Uterus (tissue), 3 donors: ENCODE measurements at regions not wholly inside any gene's neighbourhood (a gene's known extent, or its start where the extent isn't known, plus 50 kb on each side); places are given as distances from the start of the nearest gene placed in this dataset.

ENCODE experiments used
- DNase-seq, 2 donors: peaks; one replicate each; pipeline ENCODE4 v3.0.0-alpha.2; 2019 to 2020
- H3K27ac ChIP-seq, 2 donors: fragments of 200-600 bp; sonication (generic); 1 replicate in 1 of 2; 2 replicates in 1 of 2; pipeline ENCODE4 v1.5.1; 2016 to 2018
- H3K27me3 ChIP-seq, 2 donors: fragments of 200-600 bp; sonication (generic); one replicate each; pipeline ENCODE4 v1.5.1; 2018 to 2019; ENCODE audit warnings: control low read depth in 1 of 2
- H3K36me3 ChIP-seq, 2 donors: fragments of 200-600 bp; sonication (generic); one replicate each; pipeline ENCODE4 v1.5.1; 2019; ENCODE audit warnings: control low read depth in 1 of 2
- H3K4me1 ChIP-seq, 2 donors: fragments of 200-600 bp; sonication (generic); one replicate each; pipeline ENCODE4 v1.5.1; 2018 to 2019; ENCODE audit warnings: control low read depth in 1 of 2
- H3K4me3 ChIP-seq, 2 donors: fragments of 200-600 bp; sonication (generic); 1 replicate in 1 of 2; 2 replicates in 1 of 2; pipeline ENCODE4 v1.5.1; 2018 to 2019; ENCODE audit warnings: mild to moderate bottlenecking in 1 of 2
- H3K9me3 ChIP-seq, 2 donors: fragments of 200-600 bp; sonication (generic); one replicate each; pipeline ENCODE4 v1.5.1; 2019; ENCODE audit warnings: control low read depth in 1 of 2
- CTCF ChIP-seq, 4 experiments: fragments of 200-600 bp in 2 of 4; fragments of 450-650 bp in 2 of 4; sonication (generic) in 2 of 4; IDR thresholded peaks; one replicate each; pipeline ENCODE4 v1.5.1; 2016 to 2019; ENCODE audit warnings: antibody characterized with exemption in 4 of 4, mild to moderate bottlenecking in 2 of 4, moderate library complexity in 1 of 4
- POLR2A ChIP-seq, 2 donors: fragments of 450-650 bp; IDR thresholded peaks; one replicate each; pipeline ENCODE4 v1.6.1; 2016; ENCODE audit warnings: antibody characterized with exemption in 2 of 2, mild to moderate bottlenecking in 1 of 2, moderate library complexity in 1 of 2
- intact Hi-C: fragments of 100-400 bp; cut with DNase I; formaldehyde crosslinking; loops from one replicate; pipeline ENCODE4 v1.15.1; 2023; ENCODE audit warnings: low total_unique reads
- donor health status: DM: yes; HTN: yes; CAD: no.

- Histone ChIP-seq H3K4me3 (no peak overlapping the region), H3K27me3 (no peaks in the 10 kb centered on the region), H3K9me3 (no peaks in the 10 kb centered on the region), H3K27ac (no peak overlapping the region), H3K4me1 (no peaks in the 10 kb centered on the region), H3K36me3 (no peaks in the 10 kb centered on the region)
- DNase-seq: no peak
- intact Hi-C loops: no loop called here
- TF ChIP-seq POLR2A (IDR thresholded peaks at IDR 0.05) (no peak), CTCF (IDR thresholded peaks at IDR 0.05) (no peak)
These were observed 52.6 kb upstream of the TOP3B start for GRCh38 chr22:22035203-22035602.

GRCh38 chr22:22034469-22035132 lies 52.0 kb upstream of the TOP3B start:
- H3K27me3 ChIP-seq: no peaks in the 10 kb centered on the region
- intact Hi-C loops: no loop called here

GRCh38 chr22:22033803-22034468 lies 51.3 kb upstream of the TOP3B start:
- TF ChIP-seq POLR2A (IDR thresholded peaks at IDR 0.05) (no peak), CTCF (IDR thresholded peaks at IDR 0.05) (no peak)
- Histone ChIP-seq H3K9me3 (no peaks in the 10 kb centered on the region), H3K27ac (no peak overlapping the region), H3K36me3 (no peaks in the 10 kb centered on the region), H3K4me3 (no peak overlapping the region), H3K4me1 (no peaks in the 10 kb centered on the region), H3K27me3 (no peaks in the 10 kb centered on the region)
- DNase-seq: no peak
- intact Hi-C loops: no loop called here

More at GRCh38 chr22:22034469-22035132, 52.0 kb upstream of the TOP3B start:
- DNase-seq: no peak
- no peaks in the 10 kb centered on the region for H3K9me3 ChIP-seq
- no peaks in the 10 kb centered on the region for H3K4me1 ChIP-seq
- no peak overlapping the region for H3K27ac ChIP-seq
- TF ChIP-seq POLR2A (IDR thresholded peaks at IDR 0.05) (no peak), CTCF (IDR thresholded peaks at IDR 0.05) (no peak)
- H3K4me3 ChIP-seq: no peak overlapping the region
- no peaks in the 10 kb centered on the region for H3K36me3 ChIP-seq

GRCh38 chr22:22032906-22033802 lies 50.6 kb upstream of the TOP3B start:
- no peak overlapping the region for H3K27ac ChIP-seq
- H3K4me1 ChIP-seq: no peaks in the 10 kb centered on the region
- H3K27me3 ChIP-seq: no peaks in the 10 kb centered on the region
- intact Hi-C loops: no loop called here
- H3K4me3 ChIP-seq: no peak overlapping the region
- no peaks in the 10 kb centered on the region for H3K9me3 ChIP-seq
- H3K36me3 ChIP-seq: no peaks in the 10 kb centered on the region
- TF ChIP-seq POLR2A (IDR thresholded peaks at IDR 0.05): no peak
- no peak for TF ChIP-seq CTCF (IDR thresholded peaks at IDR 0.05)
- no peak for DNase-seq
